ENCODE measurements at regions not wholly inside any gene's neighbourhood (a gene's known extent, or its start where the extent isn't known, plus 50 kb on each side); places are given as distances from the start of the nearest gene placed in this dataset.

GRCh38 chr4:137800861-137801260 lies 268.6 kb upstream of the PCDH18 start:
- TF ChIP-seq CTCF (IDR thresholded peaks at IDR 0.05) (no peak), POLR2AphosphoS5 (IDR thresholded peaks at IDR 0.05) (no peak), EP300 (IDR thresholded peaks at IDR 0.05) (no peak), POLR2A (IDR thresholded peaks at IDR 0.05) (no peak)

Measured in upper lobe of left lung (tissue), 4 donors.